ENCODE measurements at regions not wholly inside any gene's neighbourhood (a gene's known extent, or its start where the extent isn't known, plus 50 kb on each side); places are given as distances from the start of the nearest gene placed in this dataset.

- Histone ChIP-seq H3K36me3 (ENCODE audit: insufficient read depth) (no peaks in the 10 kb centered on the region), H2AFZ (ENCODE audit: low read depth) (no peak overlapping the region), H3K4me3 (IDR thresholded peaks at IDR 0.05; ENCODE audit: insufficient read depth, low read depth, low read length) (no peak overlapping the region), H3K79me2 (ENCODE audit: insufficient read depth, low read depth) (no peaks in the 10 kb centered on the region), H4K20me1 (ENCODE audit: insufficient read depth) (no peaks in the 10 kb centered on the region), H3K4me2 (no peak overlapping the region), H3K27ac (no peak overlapping the region), H3K9ac (no peak overlapping the region), H3K4me1 (ENCODE audit: low read depth, poor library complexity, severe bottlenecking) (no peaks in the 10 kb centered on the region), H3K27me3 (ENCODE audit: insufficient read depth, low read depth) (no peaks in the 10 kb centered on the region)
- no peak for TF ChIP-seq CTCF (conservative IDR thresholded peaks at IDR 0.05; ENCODE audit: low read depth, low read length)
Measured at GRCh38 chr20:12659942-12660341, 348.8 kb upstream of the SPTLC3 start.

- TF ChIP-seq CTCF (conservative IDR thresholded peaks at IDR 0.05; ENCODE audit: low read depth, low read length), result peak; percentile 28
- Histone ChIP-seq H3K4me1 (ENCODE audit: low read depth, poor library complexity, severe bottlenecking) (no peaks in the 10 kb centered on the region), H3K27ac (no peak overlapping the region), H3K27me3 (ENCODE audit: insufficient read depth, low read depth) (no peaks in the 10 kb centered on the region), H3K4me3 (IDR thresholded peaks at IDR 0.05; ENCODE audit: insufficient read depth, low read depth, low read length) (no peak overlapping the region), H3K9ac (no peak overlapping the region), H4K20me1 (ENCODE audit: insufficient read depth) (no peaks in the 10 kb centered on the region), H3K4me2 (no peak overlapping the region), H2AFZ (ENCODE audit: low read depth) (no peak overlapping the region), H3K36me3 (ENCODE audit: insufficient read depth) (no peaks in the 10 kb centered on the region), H3K79me2 (ENCODE audit: insufficient read depth, low read depth) (no peaks in the 10 kb centered on the region)
Measured at GRCh38 chr20:12660918-12661317, 347.9 kb upstream of the SPTLC3 start.

DNA sequence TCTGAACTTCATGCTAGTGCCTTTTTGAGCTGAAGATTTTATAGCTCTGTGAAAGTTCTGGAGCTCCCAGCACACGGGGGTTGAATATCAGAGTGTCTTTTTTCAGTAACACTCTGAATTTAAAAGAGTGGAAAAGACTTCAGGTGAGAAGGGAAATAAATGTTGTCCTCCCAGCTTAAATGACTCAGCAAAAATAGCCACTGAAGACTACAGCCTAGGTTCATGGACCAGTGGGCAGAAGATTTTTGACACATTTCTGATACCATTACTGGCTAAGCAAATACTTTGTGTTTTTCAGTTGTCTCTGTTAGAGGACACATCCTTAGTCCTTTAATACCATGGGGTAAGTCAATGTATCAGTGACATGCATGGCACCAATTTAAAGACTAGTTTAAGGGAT is 338.5 kb upstream of the SPTLC3 start:
- H3K9ac ChIP-seq, result no peak overlapping the region
- H3K4me3 ChIP-seq (IDR thresholded peaks at IDR 0.05; ENCODE audit: insufficient read depth, low read depth, low read length), result no peak overlapping the region
- no peaks in the 10 kb centered on the region for H3K27me3 ChIP-seq (ENCODE audit: insufficient read depth, low read depth)
- H4K20me1 ChIP-seq (ENCODE audit: insufficient read depth), result no peaks in the 10 kb centered on the region
- no peaks in the 10 kb centered on the region for H3K4me1 ChIP-seq (ENCODE audit: low read depth, poor library complexity, severe bottlenecking)
- H3K27ac ChIP-seq, result no peak overlapping the region
- no peaks in the 10 kb centered on the region for H3K36me3 ChIP-seq (ENCODE audit: insufficient read depth)
- no peak overlapping the region for H3K4me2 ChIP-seq
- no peak overlapping the region for H2AFZ ChIP-seq (ENCODE audit: low read depth)
- H3K79me2 ChIP-seq (ENCODE audit: insufficient read depth, low read depth), result no peaks in the 10 kb centered on the region
- TF ChIP-seq CTCF (conservative IDR thresholded peaks at IDR 0.05; ENCODE audit: low read depth, low read length), result no peak

DNA sequence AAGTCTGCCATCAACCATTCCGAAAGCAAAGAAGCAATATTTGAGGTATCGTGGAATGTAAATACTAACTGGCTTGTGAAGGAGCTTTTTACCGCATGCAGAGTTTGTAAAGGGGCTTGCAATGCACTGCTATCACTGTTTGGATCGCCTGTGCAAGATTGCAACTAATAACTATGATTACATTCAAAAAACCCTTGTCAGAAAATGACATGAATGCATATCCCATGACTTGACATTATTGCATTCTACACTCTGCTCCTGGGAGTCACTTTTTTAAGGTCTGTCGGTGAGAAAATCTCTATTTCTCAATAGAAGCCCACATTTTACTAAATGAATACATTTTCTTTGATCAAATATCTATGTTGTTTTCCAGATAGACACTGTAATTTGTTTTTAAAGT is 335.4 kb upstream of the SPTLC3 start:
- no peaks in the 10 kb centered on the region for H3K36me3 ChIP-seq (ENCODE audit: insufficient read depth)
- no peak overlapping the region for H2AFZ ChIP-seq (ENCODE audit: low read depth)
- H3K9ac ChIP-seq, result no peak overlapping the region
- H3K4me3 ChIP-seq (IDR thresholded peaks at IDR 0.05; ENCODE audit: insufficient read depth, low read depth, low read length), result no peak overlapping the region
- no peak for TF ChIP-seq CTCF (conservative IDR thresholded peaks at IDR 0.05; ENCODE audit: low read depth, low read length)
- no peaks in the 10 kb centered on the region for H3K27me3 ChIP-seq (ENCODE audit: insufficient read depth, low read depth)
- H4K20me1 ChIP-seq (ENCODE audit: insufficient read depth), result no peaks in the 10 kb centered on the region
- H3K4me2 ChIP-seq, result no peak overlapping the region
- no peaks in the 10 kb centered on the region for H3K79me2 ChIP-seq (ENCODE audit: insufficient read depth, low read depth)
- H3K27ac ChIP-seq, result no peak overlapping the region
- H3K4me1 ChIP-seq (ENCODE audit: low read depth, poor library complexity, severe bottlenecking), result no peaks in the 10 kb centered on the region

DNA sequence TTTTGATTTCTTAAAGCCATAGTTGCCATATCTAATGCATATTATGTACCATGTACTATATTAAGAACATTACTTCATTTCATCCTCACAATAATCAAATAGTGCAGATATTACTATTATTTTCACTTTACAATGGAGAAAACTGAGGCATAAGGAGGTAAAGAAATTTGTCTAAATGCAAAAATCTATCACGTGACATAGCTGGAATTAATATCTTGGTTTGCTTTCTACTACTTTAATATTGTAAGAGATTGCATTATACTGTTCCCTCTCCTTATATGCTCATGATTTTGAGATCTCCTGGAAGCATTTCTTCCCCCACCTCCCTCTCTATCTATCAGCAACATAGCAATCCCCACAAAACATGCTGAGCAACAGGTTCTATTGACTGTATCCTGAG is 330.8 kb upstream of the SPTLC3 start:
- H3K4me1 ChIP-seq (ENCODE audit: low read depth, poor library complexity, severe bottlenecking), result no peaks in the 10 kb centered on the region
- no peaks in the 10 kb centered on the region for H3K27me3 ChIP-seq (ENCODE audit: insufficient read depth, low read depth)
- H3K27ac ChIP-seq, result no peak overlapping the region
- no peaks in the 10 kb centered on the region for H3K36me3 ChIP-seq (ENCODE audit: insufficient read depth)
- no peak overlapping the region for H3K4me3 ChIP-seq (IDR thresholded peaks at IDR 0.05; ENCODE audit: insufficient read depth, low read depth, low read length)
- H4K20me1 ChIP-seq (ENCODE audit: insufficient read depth), result no peaks in the 10 kb centered on the region
- no peaks in the 10 kb centered on the region for H3K79me2 ChIP-seq (ENCODE audit: insufficient read depth, low read depth)
- H2AFZ ChIP-seq (ENCODE audit: low read depth), result no peak overlapping the region
- H3K9ac ChIP-seq, result no peak overlapping the region
- no peak overlapping the region for H3K4me2 ChIP-seq
- TF ChIP-seq CTCF (conservative IDR thresholded peaks at IDR 0.05; ENCODE audit: low read depth, low read length), result no peak

Data from KMS-11 (cell line).